ENCODE measurements at regions not wholly inside any gene's neighbourhood (a gene's known extent, or its start where the extent isn't known, plus 50 kb on each side); places are given as distances from the start of the nearest gene placed in this dataset.
"Not testable (repeated sequence)": the region's sequence is repeated elsewhere in the genome, so short reads cannot be mapped to it uniquely, and the experiment has no call there.

DNA sequence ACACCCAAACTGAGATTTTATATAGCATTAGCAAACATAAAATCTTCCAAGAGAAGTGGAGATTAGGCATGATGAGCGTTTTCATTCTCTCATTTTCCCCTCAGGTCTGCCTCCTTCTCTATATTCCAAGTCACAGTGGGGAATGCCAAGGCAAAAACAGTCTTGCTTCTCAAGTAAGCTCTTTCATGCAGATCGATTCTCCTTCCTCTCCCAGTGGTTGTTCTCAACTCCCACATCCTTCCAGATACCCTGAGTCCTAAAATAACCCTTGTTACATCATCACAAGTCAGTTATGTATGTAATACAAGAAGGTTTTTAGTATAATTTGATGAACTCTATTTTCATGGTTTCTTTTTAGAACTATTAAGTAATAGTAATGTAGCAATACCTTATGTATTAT, 150.6 kb downstream of the TXNL1 start:
- no peak for DNase-seq

DNA sequence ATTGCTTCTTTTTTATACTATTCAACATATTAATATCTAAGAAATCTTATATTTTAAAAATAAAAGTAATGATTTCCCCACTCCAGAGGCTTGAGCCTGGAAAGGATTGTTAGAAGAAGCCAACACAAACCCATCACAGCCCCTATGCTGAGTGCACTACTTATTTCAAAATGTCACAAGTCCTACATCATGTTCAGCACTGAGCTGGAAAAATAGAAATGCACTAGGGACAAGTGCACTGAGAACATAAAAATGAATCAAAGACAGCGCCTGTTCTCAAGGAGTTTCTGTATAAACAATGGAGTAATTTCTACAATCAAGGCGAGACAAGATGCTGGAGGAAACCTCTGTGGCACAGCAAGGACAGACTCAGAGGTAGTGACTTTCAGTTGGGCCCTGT, 155.0 kb downstream of the TXNL1 start:
- no peak for DNase-seq

DNA sequence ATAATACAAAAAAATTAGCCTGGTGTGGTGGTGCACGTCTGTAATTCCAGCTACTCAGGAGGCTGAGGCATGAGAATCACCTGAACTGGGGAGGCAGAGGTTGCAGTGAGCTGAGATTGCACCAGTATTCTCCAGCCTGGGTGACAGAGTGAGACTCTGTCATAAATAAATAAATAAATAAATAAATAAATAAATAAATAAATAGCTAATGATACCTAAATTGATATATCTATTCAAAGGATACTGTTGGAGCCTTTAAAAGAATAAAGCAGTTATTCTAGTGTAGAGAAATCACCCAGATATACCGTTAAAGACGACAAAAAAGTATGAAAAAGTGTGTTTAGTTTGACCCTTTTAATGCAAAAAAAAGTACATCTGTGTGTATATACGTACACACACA, 155.6 kb downstream of the TXNL1 start:
- DNase-seq = not testable (repeated sequence)

DNA sequence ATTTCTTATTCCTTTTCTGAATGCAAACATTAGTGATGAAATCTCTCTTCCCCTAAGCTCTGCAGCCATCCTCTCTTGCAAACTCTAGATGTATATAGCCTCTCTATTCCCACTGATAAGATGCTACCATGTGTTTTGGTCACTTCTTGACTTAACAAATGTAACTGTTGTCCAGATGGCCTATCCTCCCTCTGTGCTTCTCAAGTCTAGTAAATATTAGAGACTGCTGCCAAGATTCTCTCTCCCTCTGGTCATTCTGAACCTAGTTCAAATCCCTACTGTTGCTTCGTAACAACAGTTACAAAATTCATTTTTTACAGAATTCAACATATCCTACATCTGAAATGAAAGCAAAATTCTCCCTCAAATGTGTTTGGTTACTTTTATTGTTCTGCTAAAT, 156.6 kb downstream of the TXNL1 start:
- DNase-seq = no peak

DNA sequence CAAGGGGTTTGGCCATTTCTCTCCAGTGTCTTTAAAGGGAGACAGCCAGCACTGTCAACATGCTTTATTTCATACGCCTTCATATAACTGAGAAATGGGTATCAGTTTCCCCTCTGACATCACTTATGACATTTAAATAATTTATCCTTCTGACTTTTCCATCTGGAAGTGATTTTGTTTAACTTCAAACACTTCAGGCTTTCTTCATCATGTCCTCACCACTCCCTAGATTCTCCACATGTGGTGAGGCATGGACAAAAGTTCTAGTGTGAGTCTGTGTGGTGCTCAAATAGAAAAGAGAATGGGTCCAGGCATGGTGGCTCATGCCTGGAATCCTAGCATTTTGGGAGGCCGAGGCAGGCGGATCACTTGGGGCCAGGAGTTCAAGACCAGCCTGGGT, 158.6 kb downstream of the TXNL1 start:
- no peak for DNase-seq

DNA sequence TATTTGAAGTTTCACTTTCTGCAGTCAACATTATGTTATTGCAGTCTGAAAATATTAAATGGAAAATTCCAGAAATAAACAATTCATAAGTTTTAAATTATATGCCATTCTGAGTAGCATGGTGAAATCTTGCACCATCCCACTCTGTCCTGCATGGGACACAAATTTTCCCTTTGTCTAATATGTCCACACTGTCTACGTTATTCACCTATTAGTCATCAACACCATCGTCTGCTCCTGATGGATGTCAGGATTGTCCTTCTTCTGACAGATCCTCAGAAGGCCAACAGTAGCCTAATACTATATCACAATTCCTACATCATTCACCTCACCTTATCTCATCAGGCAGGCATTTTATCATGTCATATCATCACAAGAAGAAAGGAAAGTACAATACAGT, 163.1 kb downstream of the TXNL1 start:
- DNase-seq = no peak

DNA sequence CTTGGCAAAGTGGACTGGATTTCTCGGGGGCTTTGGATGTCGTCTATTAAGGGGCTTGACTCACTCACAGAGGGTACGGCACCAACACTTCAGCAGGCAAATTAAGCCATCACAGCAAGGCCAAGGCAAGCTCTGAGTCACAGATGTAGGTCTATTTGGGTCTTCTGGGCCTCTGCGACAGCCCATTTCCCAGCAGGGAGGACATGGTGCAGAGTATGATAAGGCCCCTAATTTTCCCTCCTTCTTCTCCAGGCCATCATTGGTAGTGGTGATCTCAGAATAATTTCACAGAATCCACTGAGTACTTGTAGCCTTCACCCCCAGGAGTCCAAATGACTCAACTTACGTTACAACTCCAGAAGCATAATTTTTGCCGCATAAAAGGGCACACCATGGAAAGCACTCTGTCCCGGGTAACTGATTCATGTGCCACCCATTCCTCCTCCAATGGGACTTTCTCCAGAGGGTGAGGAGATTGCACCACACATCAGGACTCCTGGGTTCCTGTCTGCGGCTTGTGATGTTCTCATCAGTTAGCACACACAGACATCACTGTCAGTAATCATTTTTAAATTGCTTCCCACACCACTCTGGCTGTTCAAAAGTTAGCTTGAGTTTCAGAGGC, 164.9 kb downstream of the TXNL1 start:
- no peak for DNase-seq

DNA sequence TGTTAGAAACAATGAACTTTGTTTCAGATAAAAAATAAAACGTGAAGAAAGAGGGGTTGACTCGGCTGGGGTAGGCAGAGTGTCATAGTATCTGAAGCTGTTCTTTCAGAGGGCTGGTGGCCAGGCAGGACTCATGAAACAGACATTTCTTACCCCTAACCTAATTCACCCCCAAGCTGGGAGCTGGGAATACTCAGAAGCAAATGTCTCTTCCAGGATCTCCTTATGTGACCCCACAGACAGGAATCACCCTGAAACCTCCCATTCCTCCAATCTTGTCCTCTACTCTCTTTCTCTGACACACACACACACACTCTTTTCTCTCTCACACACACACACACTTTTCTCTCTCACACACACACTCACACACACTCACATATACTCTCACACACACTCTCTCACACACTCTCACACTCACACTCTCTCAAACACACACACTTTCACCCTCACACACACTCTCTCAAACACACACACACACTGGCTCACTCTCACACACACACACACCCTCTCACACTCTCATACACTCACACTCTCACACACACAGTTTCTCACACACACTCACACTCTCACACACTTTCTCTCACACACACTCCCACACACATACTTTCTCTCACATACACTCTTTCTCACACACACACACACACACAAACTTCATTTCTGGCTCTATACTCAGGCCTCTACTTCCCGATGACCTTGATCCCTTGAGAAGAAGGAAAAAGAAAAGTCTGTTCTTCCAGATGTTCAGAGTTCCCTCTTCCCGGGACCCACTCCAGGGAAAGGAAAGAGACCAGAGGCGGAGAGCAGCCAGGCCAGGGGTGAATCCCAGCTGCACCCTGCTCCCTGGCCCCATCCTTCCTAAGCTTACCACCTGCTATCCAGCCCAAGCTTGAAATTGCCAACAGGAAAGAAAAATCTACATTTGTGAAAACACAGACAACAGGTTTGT, 167.7 kb downstream of the TXNL1 start:
- DNase-seq = no peak

DNA sequence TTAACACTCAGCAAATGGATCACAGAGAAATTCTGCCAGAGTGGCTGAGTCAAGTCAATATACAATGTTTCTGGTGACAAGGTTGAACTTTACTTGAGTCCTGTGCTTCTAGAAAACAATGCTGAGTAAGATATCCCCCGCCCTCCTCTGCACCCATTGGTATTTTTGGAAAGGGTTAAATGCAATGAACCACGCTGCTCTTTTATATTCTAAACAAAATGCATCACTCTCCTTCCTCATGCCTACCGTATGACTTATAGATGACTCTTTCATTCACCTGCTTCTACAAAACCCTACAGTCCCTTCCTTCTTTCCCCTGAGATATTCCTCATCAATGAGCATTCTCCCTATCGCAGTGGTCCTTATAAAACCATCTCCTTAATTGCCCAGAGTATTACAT, 168.8 kb downstream of the TXNL1 start:
- DNase-seq = no peak

DNA sequence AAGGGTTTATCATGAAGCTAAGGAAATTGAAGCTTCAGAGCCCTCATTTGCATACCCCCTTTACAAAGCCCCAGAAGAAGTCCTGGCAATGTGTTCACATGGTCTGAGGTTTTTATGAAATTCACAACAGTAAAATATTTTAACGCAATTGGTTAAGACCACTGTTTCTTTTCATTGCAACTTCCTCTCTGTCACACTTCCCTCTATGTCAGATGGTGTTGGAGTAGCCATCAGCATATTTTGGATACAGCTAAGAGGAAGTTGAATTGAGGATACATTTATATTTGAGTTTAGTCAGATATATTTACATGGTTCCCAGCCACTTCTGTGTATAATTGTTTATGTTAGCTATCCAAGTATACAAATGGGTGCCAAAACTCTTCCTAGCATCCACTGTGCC, 170.0 kb downstream of the TXNL1 start:
- no peak for DNase-seq

DNA sequence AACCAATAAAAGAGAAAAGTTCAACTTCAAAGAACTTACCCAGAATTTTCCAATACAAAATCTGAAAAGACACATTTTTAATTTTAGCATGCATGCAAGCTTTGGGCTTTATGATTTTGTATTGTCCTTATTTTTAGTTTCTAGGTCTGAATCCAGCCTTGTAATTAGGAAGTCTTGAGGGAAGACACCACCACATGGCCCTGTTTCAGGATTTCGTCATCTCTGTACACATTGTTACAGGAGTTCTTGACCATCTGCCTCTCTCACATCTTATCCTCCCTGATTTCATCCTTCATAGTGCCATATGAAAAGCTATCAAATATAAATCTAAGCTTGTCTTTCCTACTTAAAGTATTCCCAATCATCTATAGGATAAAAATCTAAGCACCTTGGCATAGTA, 176.1 kb downstream of the TXNL1 start:
- no peak for DNase-seq

DNA sequence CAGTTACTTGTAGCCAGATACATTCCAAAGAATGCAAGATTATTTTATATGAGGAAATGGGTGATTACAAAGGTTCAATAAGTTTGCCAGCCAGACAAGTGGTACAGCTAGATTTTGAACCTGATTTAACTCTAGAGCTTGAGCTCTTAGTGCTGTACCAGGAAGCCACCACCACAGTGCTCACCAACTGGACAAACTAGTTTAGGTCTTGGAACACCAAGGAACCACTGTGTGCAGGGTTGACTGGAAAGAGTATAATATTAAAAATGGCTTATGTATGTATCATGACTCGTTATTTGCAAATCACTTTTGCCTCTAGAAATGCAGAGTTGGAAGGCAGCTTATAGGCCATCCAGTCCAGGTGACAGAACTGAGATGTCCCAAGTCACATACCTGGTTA, 177.2 kb downstream of the TXNL1 start:
- DNase-seq = no peak

DNA sequence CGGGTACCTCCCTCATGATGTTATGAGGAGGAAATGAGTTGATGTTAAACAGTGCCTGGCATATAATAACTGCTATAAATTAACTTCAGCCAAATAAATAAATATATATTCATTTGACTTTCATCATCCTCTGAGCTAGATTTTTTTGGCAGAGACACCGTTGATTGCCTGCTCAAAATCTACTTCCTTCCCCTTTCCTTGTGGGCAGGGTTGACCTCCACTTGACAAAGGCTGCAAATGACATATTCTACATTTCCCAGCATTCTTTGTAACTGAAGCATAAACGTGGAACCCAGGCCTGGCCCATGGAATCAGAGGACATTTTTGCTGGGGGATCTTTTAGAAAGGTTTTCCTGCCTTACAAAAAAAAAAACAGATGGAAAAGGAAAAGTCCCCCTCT, 177.8 kb downstream of the TXNL1 start:
- DNase-seq = no peak

DNA sequence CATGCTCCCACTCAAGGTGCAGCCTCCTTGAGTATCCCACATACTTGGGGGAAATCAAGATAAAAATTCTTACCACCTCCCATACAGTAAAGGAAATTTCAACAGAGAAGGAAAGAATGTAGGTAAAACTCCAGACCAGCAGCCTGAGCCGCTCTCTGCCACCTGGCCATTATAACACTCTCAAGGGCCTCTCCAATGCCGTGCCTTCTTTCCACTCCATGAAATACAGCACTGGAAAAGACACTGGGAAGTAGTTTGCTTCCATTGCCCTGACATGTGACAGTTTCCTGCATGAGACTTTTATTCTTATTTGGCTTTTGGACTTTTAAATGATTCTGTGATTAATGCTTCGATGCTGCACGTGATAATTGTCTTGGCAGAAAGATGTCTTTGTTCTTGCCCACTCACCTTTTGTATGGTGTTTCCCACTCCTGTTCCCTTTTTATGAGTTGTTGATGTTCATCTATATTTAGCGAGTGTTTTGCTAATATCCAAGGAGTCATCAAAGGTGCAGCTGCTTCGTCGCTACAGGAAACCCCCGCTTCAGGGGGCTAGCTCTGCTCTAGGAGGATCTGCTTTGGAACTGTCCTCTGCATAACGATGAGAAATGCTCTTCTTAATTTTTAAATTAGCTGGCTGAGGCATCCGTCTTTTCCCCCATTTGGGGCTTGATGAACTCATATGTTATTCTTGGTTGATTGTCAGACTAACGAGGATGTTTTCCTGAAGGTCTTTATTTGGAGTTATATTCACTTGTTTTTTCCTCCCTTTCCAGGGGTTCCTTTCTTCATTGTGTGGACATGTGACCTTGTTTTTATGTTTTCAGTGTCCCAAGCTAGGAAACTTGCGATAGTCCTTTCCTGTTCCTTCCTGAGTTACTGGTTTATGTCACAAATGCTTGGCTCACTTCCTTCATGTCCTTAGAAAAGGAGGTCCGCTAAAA, 179.4 kb downstream of the TXNL1 start:
- no peak for DNase-seq

DNA sequence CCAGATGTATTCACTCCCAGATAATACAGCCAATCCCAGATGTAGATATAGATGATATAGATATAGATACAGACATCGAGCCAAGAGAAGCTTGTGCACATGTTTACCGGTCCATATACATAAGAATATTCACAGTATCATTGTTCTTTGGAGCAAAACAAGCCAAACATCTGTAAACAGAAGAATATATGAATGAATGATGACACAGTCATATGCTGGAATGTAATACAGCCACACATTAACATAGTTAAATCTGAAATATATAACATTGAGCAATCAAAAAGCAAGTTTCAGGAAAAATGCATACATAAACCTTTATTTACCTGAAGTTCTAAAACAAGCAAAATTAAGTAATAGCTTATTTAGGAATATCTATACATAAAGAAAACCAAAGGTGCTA, 182.5 kb downstream of the TXNL1 start:
- no peak for DNase-seq

DNA sequence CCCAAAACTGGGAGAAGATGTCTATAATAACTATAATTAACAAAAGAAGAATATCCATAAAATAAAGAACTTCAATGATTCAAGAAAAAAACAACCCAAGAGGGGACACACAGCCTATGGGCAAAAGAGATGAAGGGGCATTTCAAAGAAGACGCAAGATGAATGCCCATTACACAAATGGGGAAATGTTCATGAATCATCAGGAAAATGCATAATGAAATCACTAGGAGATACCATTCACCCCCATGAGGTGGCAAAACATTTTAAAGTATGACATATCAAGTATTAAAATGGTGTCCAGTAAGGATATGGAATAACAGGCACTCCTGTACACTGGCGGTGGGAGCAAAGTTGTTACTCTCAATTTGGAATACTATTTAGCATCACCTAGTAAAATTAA, 183.3 kb downstream of the TXNL1 start:
- no peak for DNase-seq

DNA sequence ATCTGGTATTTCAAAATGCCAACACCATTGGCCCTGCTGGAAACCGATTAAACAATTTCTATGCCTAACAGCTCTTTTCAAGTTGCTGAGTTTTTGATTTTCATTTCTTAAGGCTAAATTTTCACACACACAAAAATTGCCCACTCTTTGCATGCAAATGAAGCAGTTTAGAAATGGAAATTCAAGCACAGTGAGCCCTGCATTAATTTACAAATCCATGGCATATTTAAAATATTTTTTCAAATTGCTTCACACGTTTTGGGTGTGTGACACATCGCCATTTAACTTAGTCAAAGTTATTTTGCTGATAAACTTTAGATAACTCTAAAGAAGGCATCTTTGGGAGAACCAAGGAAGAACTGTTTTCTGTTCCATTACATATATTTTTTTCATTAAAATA, 184.8 kb downstream of the TXNL1 start:
- no peak for DNase-seq

DNA sequence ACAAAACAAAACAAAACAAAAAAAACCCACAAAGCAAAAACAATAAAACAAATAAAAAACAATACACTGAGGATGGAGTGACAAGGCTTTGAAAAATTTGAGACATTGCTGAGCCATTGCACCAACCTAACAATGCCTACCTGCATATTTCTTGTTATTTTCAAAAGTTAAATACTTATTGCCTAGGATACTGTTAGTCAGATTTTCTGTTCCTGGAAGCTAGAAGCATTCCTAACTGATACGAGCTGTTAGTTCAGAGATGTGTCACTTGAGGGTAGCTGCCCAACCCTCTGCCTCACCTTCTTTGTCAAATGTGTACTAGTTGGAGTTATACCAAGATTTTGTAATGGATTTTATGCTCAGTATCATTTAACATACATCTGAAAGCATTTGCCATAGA, 187.2 kb downstream of the TXNL1 start:
- no peak for DNase-seq

DNA sequence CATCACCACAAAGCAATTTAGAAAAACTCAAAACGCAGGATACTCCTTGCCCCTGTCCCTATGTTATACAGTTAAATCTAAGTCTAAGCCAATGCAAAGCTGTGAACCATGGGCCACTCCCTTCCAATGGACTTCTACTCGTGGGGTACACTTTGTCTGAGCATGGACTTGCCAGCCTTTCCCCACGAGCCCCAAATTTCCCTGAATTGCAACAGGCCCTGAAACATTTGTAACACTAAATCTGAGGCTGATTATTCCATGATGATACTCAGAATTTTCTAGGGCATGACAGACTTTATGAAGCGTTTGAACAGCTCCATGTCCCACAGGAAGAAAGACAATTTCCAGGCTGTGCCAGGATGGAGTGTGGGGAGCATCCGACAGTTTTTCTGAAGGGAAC, 189.6 kb downstream of the TXNL1 start:
- DNase-seq = no peak

DNA sequence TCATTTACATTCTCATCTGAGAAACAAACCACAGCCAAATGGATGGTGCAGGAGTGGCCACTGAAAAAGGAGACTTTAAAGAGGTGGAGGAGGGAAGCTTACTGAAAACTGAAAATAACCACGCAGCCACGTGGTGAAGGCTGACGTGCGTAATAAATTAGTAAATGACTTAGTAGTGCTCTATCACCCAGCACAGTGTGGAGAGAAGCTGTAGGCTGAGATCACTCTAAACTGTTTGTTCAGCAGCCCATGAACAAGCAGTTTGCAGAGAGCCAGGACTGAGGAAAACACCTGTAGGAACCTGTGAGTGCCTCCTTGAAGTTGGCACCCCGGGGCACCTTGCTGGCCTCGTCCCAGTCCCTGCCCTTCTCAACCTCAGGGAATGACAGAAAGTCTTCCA, 193.0 kb downstream of the TXNL1 start:
- no peak for DNase-seq

DNA sequence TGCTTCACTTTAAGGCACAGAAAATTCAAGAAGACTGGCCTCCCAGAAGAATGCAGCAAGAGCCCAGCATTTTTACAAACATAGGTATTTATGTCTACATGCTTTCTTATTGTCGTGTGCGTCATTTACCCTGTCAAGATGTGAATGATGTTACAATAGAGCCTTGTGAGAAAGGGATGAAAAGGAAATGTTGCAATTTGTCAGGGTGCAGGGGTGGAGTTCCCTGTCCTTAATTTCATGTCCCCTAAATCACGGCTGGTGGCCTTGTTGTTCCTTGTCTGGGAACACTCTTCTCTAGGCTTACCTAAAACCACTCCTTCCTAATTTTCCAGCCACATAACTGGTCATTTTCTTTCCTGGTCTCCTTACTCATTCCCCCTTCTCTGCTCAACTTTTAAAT, 194.2 kb downstream of the TXNL1 start:
- no peak for DNase-seq

DNA sequence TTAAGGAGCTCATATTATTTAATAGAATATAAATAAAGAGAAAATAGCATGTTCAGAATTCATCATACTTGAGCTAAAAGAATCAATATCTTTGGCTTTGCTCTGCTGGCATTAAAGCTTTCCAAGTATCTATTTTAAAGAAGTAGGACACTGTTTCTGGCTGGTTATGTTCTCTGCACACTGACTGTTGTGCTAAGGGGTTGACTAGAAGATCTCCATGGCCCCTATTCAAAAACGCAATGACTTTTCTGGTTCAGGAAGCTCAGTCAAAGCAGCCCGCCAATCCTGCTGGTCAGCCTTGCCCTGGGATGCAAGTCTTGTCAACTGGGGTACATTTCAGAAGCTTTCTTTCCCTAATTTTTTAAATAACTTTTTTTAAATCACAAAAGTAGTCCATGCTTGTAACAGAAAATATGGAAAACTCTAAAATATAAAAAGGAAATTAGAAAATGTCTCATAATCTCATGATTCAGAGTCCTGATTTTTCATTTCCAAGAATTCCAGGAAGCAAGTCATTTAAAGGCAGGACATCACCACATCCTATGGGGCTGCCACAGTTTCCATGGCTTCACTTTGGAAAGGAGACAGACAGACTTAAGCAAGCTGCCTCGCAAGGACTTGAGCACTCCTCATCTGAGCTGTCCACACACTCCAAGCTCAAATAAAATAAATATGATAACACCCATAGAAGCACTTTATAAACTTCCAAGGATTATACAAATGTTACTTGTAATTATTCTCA, 195.1 kb downstream of the TXNL1 start:
- DNase-seq = no peak

DNA sequence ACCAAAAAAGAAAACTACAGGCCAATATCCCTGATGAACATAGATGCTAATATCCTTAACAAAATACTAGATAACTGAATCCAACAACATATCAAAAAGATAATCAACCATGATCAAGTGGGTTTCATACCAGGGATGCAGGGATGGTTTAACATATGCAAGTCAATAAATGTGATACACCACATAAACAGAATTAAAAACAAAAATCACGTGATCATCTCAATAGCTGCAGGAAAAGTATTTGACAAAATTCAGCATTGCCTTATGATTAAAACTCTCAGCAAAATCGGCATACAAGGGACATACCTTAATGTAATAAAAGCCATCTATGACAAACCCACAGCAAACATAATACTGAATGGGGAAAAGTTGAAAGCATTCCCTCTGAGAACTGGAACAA, 199.9 kb downstream of the TXNL1 start:
- not testable (repeated sequence) for DNase-seq
